Endothelial cell (in vitro differentiated cells): ENCODE measurements at regions not wholly inside any gene's neighbourhood (a gene's known extent, or its start where the extent isn't known, plus 50 kb on each side); places are given as distances from the start of the nearest gene placed in this dataset.

Source experiments
- DNase-seq: peaks from one replicate; pipeline ENCODE4 v3.0.0; 2021; ENCODE audit warnings: low spot score
- H3K27ac Mint-ChIP-seq: one replicate; pipeline ENCODE4 v1.8.0; 2021; ENCODE audit warnings: mixed read lengths, inconsistent platforms; ENCODE audit not compliant: unreplicated experiment
- H3K27me3 Mint-ChIP-seq: one replicate; pipeline ENCODE4 v1.8.0; 2021; ENCODE audit warnings: mild to moderate bottlenecking, moderate library complexity, mixed read lengths, inconsistent platforms; ENCODE audit not compliant: unreplicated experiment
- H3K36me3 Mint-ChIP-seq: one replicate; pipeline ENCODE4 v1.8.0; 2021; ENCODE audit warnings: mild to moderate bottlenecking, low read depth, mixed read lengths, inconsistent platforms; ENCODE audit not compliant: unreplicated experiment
- H3K4me1 Mint-ChIP-seq: one replicate; pipeline ENCODE4 v1.8.0; 2021; ENCODE audit warnings: mild to moderate bottlenecking, mixed read lengths, inconsistent platforms; ENCODE audit not compliant: unreplicated experiment
- H3K4me3 Mint-ChIP-seq: one replicate; pipeline ENCODE4 v1.8.0; 2021; ENCODE audit warnings: mild to moderate bottlenecking, mixed read lengths, inconsistent platforms; ENCODE audit not compliant: unreplicated experiment
- H3K9me3 Mint-ChIP-seq: one replicate; pipeline ENCODE4 v1.8.0; 2021; ENCODE audit warnings: mixed read lengths, inconsistent platforms; ENCODE audit not compliant: unreplicated experiment
- CTCF ChIP-seq: fragments of 200-600 bp; sonication (generic); IDR thresholded peaks from one replicate; pipeline ENCODE4 v1.5.0; 2021; ENCODE audit warnings: antibody characterized with exemption; ENCODE audit not compliant: unreplicated experiment

GRCh38 chr3:26078539-26078938 lies 288.6 kb downstream of the OXSM start:
- DNase-seq, result no peak
- peaks cover 5% of the 10 kb centered on the region for H3K4me1 Mint-ChIP-seq
- H3K4me3 Mint-ChIP-seq, result no peak overlapping the region
- no peaks in the 10 kb centered on the region for H3K36me3 Mint-ChIP-seq
- no peaks in the 10 kb centered on the region for H3K9me3 Mint-ChIP-seq
- no peaks in the 10 kb centered on the region for H3K27me3 Mint-ChIP-seq
- no peak for TF ChIP-seq CTCF
- H3K27ac Mint-ChIP-seq, result no peak overlapping the region

GRCh38 chr3:26081166-26081565 lies 291.3 kb downstream of the OXSM start:
- Mint-ChIP-seq H3K9me3 (no peaks in the 10 kb centered on the region), H3K36me3 (no peaks in the 10 kb centered on the region), H3K27me3 (no peaks in the 10 kb centered on the region), H3K4me3 (no peak overlapping the region), H3K27ac (no peak overlapping the region), H3K4me1 (peaks cover 9% of the 10 kb centered on the region)
- DNase-seq, result no peak
- no peak for TF ChIP-seq CTCF

- no peak for TF ChIP-seq CTCF
Observed at GRCh38 chr3:26081806-26082205, 291.9 kb downstream of the OXSM start.

GRCh38 chr3:26082911-26083310 lies 293.0 kb downstream of the OXSM start:
- peaks cover 8% of the 10 kb centered on the region for H3K36me3 Mint-ChIP-seq
- no peak overlapping the region for H3K27ac Mint-ChIP-seq
- H3K4me1 Mint-ChIP-seq, result peaks cover 9% of the 10 kb centered on the region
- no peaks in the 10 kb centered on the region for H3K27me3 Mint-ChIP-seq
- H3K9me3 Mint-ChIP-seq, result peaks cover 9% of the 10 kb centered on the region
- H3K4me3 Mint-ChIP-seq, result no peak overlapping the region
- no peak for TF ChIP-seq CTCF
- DNase-seq, result no peak

More at GRCh38 chr3:26081806-26082205, 291.9 kb downstream of the OXSM start:
- no peak overlapping the region for H3K27ac Mint-ChIP-seq
- H3K4me3 Mint-ChIP-seq, result no peak overlapping the region
- peaks cover 9% of the 10 kb centered on the region for H3K4me1 Mint-ChIP-seq
- H3K9me3 Mint-ChIP-seq, result peaks cover 4% of the 10 kb centered on the region
- no peak for DNase-seq
- H3K27me3 Mint-ChIP-seq, result no peaks in the 10 kb centered on the region
- peaks cover 3% of the 10 kb centered on the region for H3K36me3 Mint-ChIP-seq

- no peak overlapping the region for H3K27ac Mint-ChIP-seq
- TF ChIP-seq CTCF, result no peak
- no peak overlapping the region for H3K4me3 Mint-ChIP-seq
- H3K36me3 Mint-ChIP-seq, result peaks cover 18% of the 10 kb centered on the region
- peaks cover 12% of the 10 kb centered on the region for H3K9me3 Mint-ChIP-seq
- H3K4me1 Mint-ChIP-seq, result peaks cover 5% of the 10 kb centered on the region
- DNase-seq, result no peak
- peaks cover 3% of the 10 kb centered on the region for H3K27me3 Mint-ChIP-seq
Observed at GRCh38 chr3:26084629-26085028, 294.7 kb downstream of the OXSM start.
